ENCODE measurements at regions not wholly inside any gene's neighbourhood (a gene's known extent, or its start where the extent isn't known, plus 50 kb on each side); places are given as distances from the start of the nearest gene placed in this dataset.

DNA sequence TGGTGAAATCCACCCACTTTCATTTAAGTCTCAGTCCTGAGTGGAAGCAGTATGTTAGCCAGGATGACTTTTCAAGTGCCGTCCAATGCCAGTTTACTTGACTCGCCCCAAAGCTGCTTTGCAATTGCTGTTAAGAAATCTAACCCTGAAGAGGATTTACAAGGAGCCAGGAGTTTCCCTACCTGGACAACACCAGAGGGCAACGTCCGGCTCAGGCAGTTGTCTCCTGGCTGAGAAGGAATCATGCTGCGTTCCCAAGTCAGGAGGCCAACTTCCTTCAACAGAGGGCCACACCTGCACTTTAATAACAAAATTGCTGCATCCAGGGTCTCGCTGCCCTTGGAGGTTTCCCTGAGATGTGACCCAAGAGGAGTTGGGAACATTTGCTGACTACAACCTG is 65.8 kb downstream of the BOD1 start:
- Histone ChIP-seq H3K9me3 (no peaks in the 10 kb centered on the region), H3K36me3 (no peaks in the 10 kb centered on the region), H3K27ac (no peak overlapping the region), H3K4me1 (peaks cover 7% of the 10 kb centered on the region), H3K27me3 (peaks cover 18% of the 10 kb centered on the region), H3K4me3 (no peak overlapping the region)
- DNase-seq (ENCODE audit: low spot score in 2 of 2): no peak
- 82% methylated on average over 3 of the region's 6 CpGs for WGBS
- TF ChIP-seq POLR2A (IDR thresholded peaks at IDR 0.05): no peak
- no peak for TF ChIP-seq EP300 (IDR thresholded peaks at IDR 0.05)
- TF ChIP-seq, protein P1, sequence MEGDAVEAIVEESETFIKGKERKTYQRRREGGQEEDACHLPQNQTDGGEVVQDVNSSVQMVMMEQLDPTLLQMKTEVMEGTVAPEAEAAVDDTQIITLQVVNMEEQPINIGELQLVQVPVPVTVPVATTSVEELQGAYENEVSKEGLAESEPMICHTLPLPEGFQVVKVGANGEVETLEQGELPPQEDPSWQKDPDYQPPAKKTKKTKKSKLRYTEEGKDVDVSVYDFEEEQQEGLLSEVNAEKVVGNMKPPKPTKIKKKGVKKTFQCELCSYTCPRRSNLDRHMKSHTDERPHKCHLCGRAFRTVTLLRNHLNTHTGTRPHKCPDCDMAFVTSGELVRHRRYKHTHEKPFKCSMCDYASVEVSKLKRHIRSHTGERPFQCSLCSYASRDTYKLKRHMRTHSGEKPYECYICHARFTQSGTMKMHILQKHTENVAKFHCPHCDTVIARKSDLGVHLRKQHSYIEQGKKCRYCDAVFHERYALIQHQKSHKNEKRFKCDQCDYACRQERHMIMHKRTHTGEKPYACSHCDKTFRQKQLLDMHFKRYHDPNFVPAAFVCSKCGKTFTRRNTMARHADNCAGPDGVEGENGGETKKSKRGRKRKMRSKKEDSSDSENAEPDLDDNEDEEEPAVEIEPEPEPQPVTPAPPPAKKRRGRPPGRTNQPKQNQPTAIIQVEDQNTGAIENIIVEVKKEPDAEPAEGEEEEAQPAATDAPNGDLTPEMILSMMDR (IDR thresholded peaks at IDR 0.05): no peak
- TF ChIP-seq POLR2AphosphoS5 (IDR thresholded peaks at IDR 0.05): no peak

DNA sequence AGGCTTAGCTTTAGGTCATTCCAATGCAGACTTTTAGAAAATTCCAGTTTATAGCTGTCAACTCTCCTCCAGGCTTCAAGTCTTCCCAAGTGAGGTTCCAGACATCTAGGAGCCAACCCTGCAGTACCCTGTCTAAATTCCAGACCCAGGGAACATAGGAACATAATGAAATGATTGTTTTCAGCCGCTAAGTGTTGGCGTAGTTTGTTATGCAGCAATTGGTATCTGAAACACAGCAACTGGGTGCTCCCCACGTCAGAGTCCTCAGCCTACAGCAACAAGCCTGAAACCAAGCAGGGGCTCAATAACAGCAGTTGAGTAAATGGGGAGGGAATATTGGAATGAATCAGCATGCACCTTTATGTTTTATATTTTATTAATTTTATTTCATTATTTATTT is 66.8 kb downstream of the BOD1 start:
- Histone ChIP-seq H3K4me1 (peaks cover 4% of the 10 kb centered on the region), H3K27me3 (peaks cover 12% of the 10 kb centered on the region), H3K9me3 (no peaks in the 10 kb centered on the region), H3K36me3 (no peaks in the 10 kb centered on the region), H3K27ac (no peak overlapping the region), H3K4me3 (no peak overlapping the region)
- 89% methylated on average over 3 of the region's 3 CpGs for WGBS
- no peak for DNase-seq (ENCODE audit: low spot score in 2 of 2)
- TF ChIP-seq, protein P1 (IDR thresholded peaks at IDR 0.05): no peak
- TF ChIP-seq POLR2A (IDR thresholded peaks at IDR 0.05) (no peak), POLR2AphosphoS5 (IDR thresholded peaks at IDR 0.05) (no peak), EP300 (IDR thresholded peaks at IDR 0.05) (no peak)

DNA sequence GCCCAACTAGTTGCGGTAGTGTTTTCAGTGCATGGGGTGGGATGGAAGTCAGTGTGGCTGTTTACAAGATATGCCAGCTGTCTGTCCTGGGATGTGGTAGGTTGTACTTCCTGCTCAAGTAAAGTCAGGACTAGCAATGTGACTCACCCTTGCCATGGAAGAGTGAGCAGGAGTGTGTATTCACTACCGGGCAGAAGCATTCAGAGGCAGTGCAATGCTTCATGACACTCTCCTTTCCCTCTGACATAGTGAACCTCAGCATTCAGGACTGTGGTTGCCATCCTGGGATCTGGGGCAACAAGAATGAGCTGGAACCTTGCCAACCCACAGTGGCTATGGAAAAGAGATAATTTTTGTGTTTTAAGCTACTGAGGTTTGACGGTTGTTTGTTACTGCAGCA is 68.9 kb downstream of the BOD1 start:
- no peaks in the 10 kb centered on the region for H3K27me3 ChIP-seq
- H3K27ac ChIP-seq: no peak overlapping the region
- no peak for DNase-seq (ENCODE audit: low spot score in 2 of 2)
- TF ChIP-seq POLR2A (IDR thresholded peaks at IDR 0.05): no peak
- no peak overlapping the region for H3K4me3 ChIP-seq
- no peaks in the 10 kb centered on the region for H3K36me3 ChIP-seq
- H3K4me1 ChIP-seq: no peaks in the 10 kb centered on the region
- WGBS: 89% methylated on average over 3 of the region's 3 CpGs
- H3K9me3 ChIP-seq: no peaks in the 10 kb centered on the region

DNA sequence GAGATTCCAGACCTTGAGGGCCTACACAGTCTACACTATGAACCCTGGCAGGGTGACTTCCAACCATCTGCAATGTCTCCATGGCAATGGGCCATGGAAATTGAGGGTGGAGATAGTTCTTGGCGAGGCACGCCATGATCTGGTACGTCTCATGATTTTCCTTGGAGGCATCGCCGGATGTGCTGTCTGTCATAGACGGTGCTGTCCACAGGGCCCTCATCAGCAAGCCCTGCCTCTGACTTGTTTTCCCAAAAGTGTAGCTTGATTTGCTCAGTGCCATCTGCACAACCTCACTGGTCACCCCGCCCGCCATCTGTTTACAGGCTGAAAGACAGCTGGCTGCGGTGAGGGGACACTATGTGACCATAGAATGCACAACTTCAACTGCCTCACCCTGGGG is 73.5 kb downstream of the BOD1 start:
- Histone ChIP-seq H3K4me1 (no peaks in the 10 kb centered on the region), H3K4me3 (no peak overlapping the region), H3K27ac (no peak overlapping the region), H3K9me3 (no peaks in the 10 kb centered on the region), H3K36me3 (no peaks in the 10 kb centered on the region), H3K27me3 (no peaks in the 10 kb centered on the region)
- 67% methylated on average over 6 of the region's 9 CpGs for WGBS
- no peak for DNase-seq (ENCODE audit: low spot score in 2 of 2)
- TF ChIP-seq, protein P1 (IDR thresholded peaks at IDR 0.05): no peak
- TF ChIP-seq EP300 (IDR thresholded peaks at IDR 0.05) (no peak), POLR2A (IDR thresholded peaks at IDR 0.05) (no peak), POLR2AphosphoS5 (IDR thresholded peaks at IDR 0.05) (no peak)

DNA sequence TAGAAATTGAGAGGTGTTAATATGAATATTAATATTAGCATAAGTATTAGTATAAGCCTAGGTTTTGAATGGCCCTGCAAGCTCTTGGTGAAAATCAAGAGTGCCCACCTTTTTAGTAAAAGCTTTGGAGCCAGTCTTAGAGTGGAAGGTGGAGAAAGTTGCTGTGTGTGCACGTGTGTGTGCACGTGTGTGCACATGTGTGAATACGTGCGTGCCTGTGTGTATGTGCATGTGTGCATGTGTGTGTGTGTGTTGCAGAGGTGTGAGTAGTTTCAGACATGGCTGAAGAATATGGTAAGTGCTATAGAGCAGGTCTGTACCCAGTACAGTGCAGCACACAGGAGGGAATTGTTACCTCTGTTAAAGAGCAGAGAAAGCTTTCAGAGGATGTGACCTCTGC is 74.3 kb downstream of the BOD1 start:
- H3K4me1 ChIP-seq: no peaks in the 10 kb centered on the region
- no peak overlapping the region for H3K27ac ChIP-seq
- no peaks in the 10 kb centered on the region for H3K9me3 ChIP-seq
- TF ChIP-seq POLR2A (IDR thresholded peaks at IDR 0.05) (no peak), POLR2AphosphoS5 (IDR thresholded peaks at IDR 0.05) (no peak), EP300 (IDR thresholded peaks at IDR 0.05) (no peak)
- TF ChIP-seq, protein P1 (IDR thresholded peaks at IDR 0.05): no peak
- no peak overlapping the region for H3K4me3 ChIP-seq
- no peaks in the 10 kb centered on the region for H3K36me3 ChIP-seq
- no peaks in the 10 kb centered on the region for H3K27me3 ChIP-seq
- whole genome bisulfite sequencing: 91% methylated on average over 4 of the region's 4 CpGs
- DNase-seq (ENCODE audit: low spot score in 2 of 2): no peak

DNA sequence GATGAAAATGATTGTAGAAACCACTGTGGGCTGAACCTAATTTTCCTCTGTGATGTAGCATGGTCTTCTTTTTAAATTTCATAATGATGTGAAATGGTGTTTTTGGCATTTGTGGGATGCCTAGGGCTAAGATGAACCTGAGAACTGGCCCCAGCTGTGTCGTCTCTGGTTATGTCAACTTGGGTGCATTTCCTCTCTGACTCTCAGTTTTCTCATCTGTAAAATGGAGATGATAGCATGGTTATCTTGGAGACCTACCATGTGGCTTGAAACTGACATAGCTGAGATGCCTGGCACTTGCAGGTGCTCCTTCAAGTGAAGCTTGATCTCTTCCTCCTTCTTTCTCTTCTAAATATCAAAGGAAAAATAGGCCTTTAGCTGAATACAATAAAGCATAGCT is 77.8 kb downstream of the BOD1 start:
- Histone ChIP-seq H3K4me3 (no peak overlapping the region), H3K27ac (no peak overlapping the region), H3K27me3 (peaks cover 5% of the 10 kb centered on the region), H3K36me3 (no peaks in the 10 kb centered on the region), H3K9me3 (no peaks in the 10 kb centered on the region), H3K4me1 (no peaks in the 10 kb centered on the region)
- no peak for DNase-seq (ENCODE audit: low spot score in 2 of 2)
- WGBS: 68% methylated on average over 1 of the region's 1 CpG
- TF ChIP-seq POLR2AphosphoS5 (IDR thresholded peaks at IDR 0.05): no peak
- TF ChIP-seq EP300 (IDR thresholded peaks at IDR 0.05): no peak
- no peak for TF ChIP-seq POLR2A (IDR thresholded peaks at IDR 0.05)
- TF ChIP-seq, protein P1 (IDR thresholded peaks at IDR 0.05): no peak
